NCI-H1048 (cell line): ENCODE measurements at regions not wholly inside any gene's neighbourhood (a gene's known extent, or its start where the extent isn't known, plus 50 kb on each side); places are given as distances from the start of the nearest gene placed in this dataset.
"Not testable (repeated sequence)": the region's sequence is repeated elsewhere in the genome, so short reads cannot be mapped to it uniquely, and the experiment has no call there.

Experiments
- DNase-seq: peaks from one replicate; lab custom pipeline; 2025; lab: John Stamatoyannopoulos, UW

GRCh38 chr5:33072296-33072695, 361.2 kb downstream of the NPR3 start:
- DNase-seq, result no peak

- DNase-seq, result no peak
These were observed 361.6 kb downstream of the NPR3 start for GRCh38 chr5:33072726-33073125.

GRCh38 chr5:33073881-33074327, 362.8 kb downstream of the NPR3 start:
- no peak for DNase-seq

- no peak for DNase-seq
These were observed 363.4 kb downstream of the NPR3 start for GRCh38 chr5:33074548-33074947.

- DNase-seq, result no peak
These were observed 364.6 kb downstream of the NPR3 start for GRCh38 chr5:33075731-33076130.

- DNase-seq, result no peak
These were observed 361.2 kb upstream of the TARS1 start for GRCh38 chr5:33079548-33079947.

GRCh38 chr5:33080287-33080686, 360.5 kb upstream of the TARS1 start:
- no peak for DNase-seq

GRCh38 chr5:33088176-33088575, 352.6 kb upstream of the TARS1 start:
- DNase-seq, result no peak

GRCh38 chr5:33091571-33092363, 349.0 kb upstream of the TARS1 start:
- DNase-seq, result no peak

GRCh38 chr5:33092719-33093118, 348.0 kb upstream of the TARS1 start:
- DNase-seq, result no peak

- no peak for DNase-seq
These were observed 338.2 kb upstream of the TARS1 start for GRCh38 chr5:33102551-33102950.

GRCh38 chr5:33105521-33105941, 335.2 kb upstream of the TARS1 start:
- DNase-seq, result no peak

GRCh38 chr5:33110496-33110895, 330.3 kb upstream of the TARS1 start:
- DNase-seq, result not testable (repeated sequence)

GRCh38 chr5:33114361-33114760, 326.4 kb upstream of the TARS1 start:
- no peak for DNase-seq

- DNase-seq, result no peak
These were observed 325.3 kb upstream of the TARS1 start for GRCh38 chr5:33115467-33115866.

GRCh38 chr5:33118761-33119415, 321.9 kb upstream of the TARS1 start:
- DNase-seq, result no peak

- no peak for DNase-seq
These were observed 320.1 kb upstream of the TARS1 start for GRCh38 chr5:33120671-33121070.

GRCh38 chr5:33129309-33129708, 311.5 kb upstream of the TARS1 start:
- DNase-seq, result no peak

GRCh38 chr5:33136785-33137184, 304.0 kb upstream of the TARS1 start:
- no peak for DNase-seq

GRCh38 chr5:33138145-33138544, 302.6 kb upstream of the TARS1 start:
- not testable (repeated sequence) for DNase-seq

- DNase-seq, result no peak
These were observed 297.2 kb upstream of the TARS1 start for GRCh38 chr5:33143405-33144123.

GRCh38 chr5:33146881-33147280, 293.9 kb upstream of the TARS1 start:
- no peak for DNase-seq

GRCh38 chr5:33148076-33148513, 292.7 kb upstream of the TARS1 start:
- DNase-seq, result no peak
